GM18907 (cell line): ENCODE measurements at regions not wholly inside any gene's neighbourhood (a gene's known extent, or its start where the extent isn't known, plus 50 kb on each side); places are given as distances from the start of the nearest gene placed in this dataset.

Experiments
- ATAC-seq: cut with Tn5 transposase; IDR thresholded peaks from one replicate; pipeline ENCODE4 v1.9.1; 2021; ENCODE audit warnings: mild to moderate bottlenecking, moderate library complexity; ENCODE audit not compliant: unreplicated experiment

- no peak for ATAC-seq
Measured at GRCh38 chr15:94021621-94022320, 209.6 kb upstream of the MCTP2 start.

- ATAC-seq, result no peak
Measured at GRCh38 chr15:94019062-94019461, 212.3 kb upstream of the MCTP2 start.

- no peak for ATAC-seq
Measured at GRCh38 chr15:94015324-94015723, 216.0 kb upstream of the MCTP2 start.

GRCh38 chr15:94008104-94009074 lies 223.0 kb upstream of the MCTP2 start:
- no peak for ATAC-seq

GRCh38 chr15:94004697-94005096 lies 226.7 kb upstream of the MCTP2 start:
- ATAC-seq, result no peak

- ATAC-seq, result no peak
Measured at GRCh38 chr15:94002041-94002440, 229.3 kb upstream of the MCTP2 start.

GRCh38 chr15:94001255-94001801 lies 230.0 kb upstream of the MCTP2 start:
- no peak for ATAC-seq

- ATAC-seq, result no peak
Measured at GRCh38 chr15:94000606-94001005, 230.8 kb upstream of the MCTP2 start.

GRCh38 chr15:93997071-93997658 lies 234.2 kb upstream of the MCTP2 start:
- ATAC-seq, result no peak

GRCh38 chr15:93989440-93989998 lies 241.8 kb upstream of the MCTP2 start:
- ATAC-seq, result no peak

GRCh38 chr15:93987068-93987467 lies 244.3 kb upstream of the MCTP2 start:
- peak; percentile 89 for ATAC-seq

- no peak for ATAC-seq
Measured at GRCh38 chr15:93986400-93986984, 244.9 kb upstream of the MCTP2 start.

GRCh38 chr15:93985925-93986324 lies 245.4 kb upstream of the MCTP2 start:
- ATAC-seq, result no peak

GRCh38 chr15:93985176-93985575 lies 246.2 kb upstream of the MCTP2 start:
- ATAC-seq, result no peak

GRCh38 chr15:93983526-93983925 lies 247.8 kb upstream of the MCTP2 start:
- ATAC-seq, result no peak

- no peak for ATAC-seq
Measured at GRCh38 chr15:93982226-93982727, 249.1 kb upstream of the MCTP2 start.

GRCh38 chr15:93981706-93982105 lies 249.7 kb upstream of the MCTP2 start:
- no peak for ATAC-seq

- ATAC-seq, result no peak
Measured at GRCh38 chr15:93980261-93980911, 251.0 kb upstream of the MCTP2 start.

- ATAC-seq, result no peak
Measured at GRCh38 chr15:93974804-93975481, 256.4 kb upstream of the MCTP2 start.
